ENCODE measurements at regions not wholly inside any gene's neighbourhood (a gene's known extent, or its start where the extent isn't known, plus 50 kb on each side); places are given as distances from the start of the nearest gene placed in this dataset.

DNA sequence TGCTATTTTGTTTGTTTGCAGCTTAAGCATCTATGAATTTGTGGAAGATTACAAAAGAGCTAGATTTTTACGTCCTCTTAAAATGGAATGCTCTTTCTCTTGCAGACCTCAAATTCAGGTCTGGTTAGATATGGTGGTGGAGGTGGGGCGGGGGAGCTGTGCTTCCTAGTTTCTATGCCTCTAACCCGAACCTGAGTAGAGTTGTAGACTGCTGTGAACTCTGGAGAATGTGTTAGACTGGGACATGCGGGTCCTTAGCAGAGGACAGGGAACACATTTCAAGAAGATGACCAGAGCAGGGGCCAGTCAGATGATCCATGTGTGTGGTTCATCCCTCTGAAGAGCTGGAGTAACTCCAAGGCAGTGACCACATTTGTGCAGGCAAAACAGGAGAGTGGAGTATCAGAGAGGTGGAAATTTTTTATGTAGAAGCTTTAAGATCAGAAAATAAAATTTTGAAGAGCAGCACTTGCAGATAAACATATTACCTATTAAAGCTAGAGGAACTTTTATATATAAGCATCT is 154.9 kb downstream of the FAM174A start:
- Mint-ChIP-seq H3K4me3 (no peak overlapping the region), H3K4me1 (no peaks in the 10 kb centered on the region), H3K9me3 (peaks cover 4% of the 10 kb centered on the region), H3K27me3 (ENCODE audit: insufficient read depth, low read depth) (no peaks in the 10 kb centered on the region), H3K36me3 (no peaks in the 10 kb centered on the region), H3K27ac (no peak overlapping the region)
- no peaks in the 10 kb centered on the region for H3K79me2 ChIP-seq (ENCODE audit: low read depth)
- no peaks in the 10 kb centered on the region for H3K27me3 ChIP-seq
- no peak overlapping the region for H3K4me3 ChIP-seq
- no peak for DNase-seq (ENCODE audit: low spot score)
- H3K4me2 ChIP-seq, result no peak overlapping the region
- no peak overlapping the region for H3K9ac ChIP-seq
- no peak overlapping the region for H2AFZ ChIP-seq (replicated peaks)
- no peaks in the 10 kb centered on the region for H3K4me1 ChIP-seq
- no peaks in the 10 kb centered on the region for H3K36me3 ChIP-seq
- H3K9me3 ChIP-seq (ENCODE audit: low read depth), result no peaks in the 10 kb centered on the region
- no peaks in the 10 kb centered on the region for H4K20me1 ChIP-seq (ENCODE audit: low read depth)
- H3F3A ChIP-seq (ENCODE audit: low read depth), result no peaks in the 10 kb centered on the region
- TF ChIP-seq EZH2phosphoT487 (IDR thresholded peaks at IDR 0.05), result no peak
- H3K27ac ChIP-seq, result no peak overlapping the region

GRCh38 chr5:100691085-100691484 is 155.9 kb downstream of the FAM174A start:
- Mint-ChIP-seq H3K27me3 (ENCODE audit: insufficient read depth, low read depth) (no peaks in the 10 kb centered on the region), H3K4me1 (no peaks in the 10 kb centered on the region), H3K4me3 (no peak overlapping the region), H3K9me3 (peaks cover 4% of the 10 kb centered on the region), H3K36me3 (no peaks in the 10 kb centered on the region), H3K27ac (no peak overlapping the region)
- no peaks in the 10 kb centered on the region for H3F3A ChIP-seq (ENCODE audit: low read depth)
- no peak overlapping the region for H3K4me2 ChIP-seq
- no peak for DNase-seq (ENCODE audit: low spot score)
- H3K4me1 ChIP-seq, result no peaks in the 10 kb centered on the region
- H4K20me1 ChIP-seq (ENCODE audit: low read depth), result no peaks in the 10 kb centered on the region
- H3K4me3 ChIP-seq, result no peak overlapping the region
- TF ChIP-seq CTCF (IDR thresholded peaks at IDR 0.05) (no peak), EZH2 (IDR thresholded peaks at IDR 0.05) (no peak), EZH2phosphoT487 (IDR thresholded peaks at IDR 0.05) (no peak)
- no peaks in the 10 kb centered on the region for H3K79me2 ChIP-seq (ENCODE audit: low read depth)
- no peaks in the 10 kb centered on the region for H3K9me3 ChIP-seq (ENCODE audit: low read depth)
- H2AFZ ChIP-seq (replicated peaks), result no peak overlapping the region
- no peak overlapping the region for H3K27ac ChIP-seq
- H3K27me3 ChIP-seq, result no peaks in the 10 kb centered on the region
- no peak overlapping the region for H3K9ac ChIP-seq
- H3K36me3 ChIP-seq, result no peaks in the 10 kb centered on the region

- H2AFZ ChIP-seq (replicated peaks), result no peak overlapping the region
- no peak overlapping the region for H3K27ac ChIP-seq
- H3K4me3 ChIP-seq, result no peak overlapping the region
- no peaks in the 10 kb centered on the region for H3K9me3 ChIP-seq (ENCODE audit: low read depth)
- peaks cover 4% of the 10 kb centered on the region for H3K9me3 Mint-ChIP-seq
- no peaks in the 10 kb centered on the region for H3K79me2 ChIP-seq (ENCODE audit: low read depth)
- H3K27me3 Mint-ChIP-seq (ENCODE audit: insufficient read depth, low read depth), result no peaks in the 10 kb centered on the region
- H3K4me3 Mint-ChIP-seq, result no peak overlapping the region
- no peak for DNase-seq (ENCODE audit: low spot score)
- no peaks in the 10 kb centered on the region for H3K36me3 ChIP-seq
- no peaks in the 10 kb centered on the region for H3K27me3 ChIP-seq
- no peaks in the 10 kb centered on the region for H3F3A ChIP-seq (ENCODE audit: low read depth)
- no peak overlapping the region for H3K27ac Mint-ChIP-seq
- no peaks in the 10 kb centered on the region for H3K36me3 Mint-ChIP-seq
- no peak for TF ChIP-seq CTCF (IDR thresholded peaks at IDR 0.05)
- no peak for TF ChIP-seq EZH2 (IDR thresholded peaks at IDR 0.05)
- TF ChIP-seq EZH2phosphoT487 (IDR thresholded peaks at IDR 0.05), result no peak
- no peaks in the 10 kb centered on the region for H3K4me1 Mint-ChIP-seq
- no peaks in the 10 kb centered on the region for H3K4me1 ChIP-seq
- no peak overlapping the region for H3K9ac ChIP-seq
- no peaks in the 10 kb centered on the region for H4K20me1 ChIP-seq (ENCODE audit: low read depth)
- H3K4me2 ChIP-seq, result no peak overlapping the region
These were observed 156.4 kb downstream of the FAM174A start for GRCh38 chr5:100691548-100691947.

DNA sequence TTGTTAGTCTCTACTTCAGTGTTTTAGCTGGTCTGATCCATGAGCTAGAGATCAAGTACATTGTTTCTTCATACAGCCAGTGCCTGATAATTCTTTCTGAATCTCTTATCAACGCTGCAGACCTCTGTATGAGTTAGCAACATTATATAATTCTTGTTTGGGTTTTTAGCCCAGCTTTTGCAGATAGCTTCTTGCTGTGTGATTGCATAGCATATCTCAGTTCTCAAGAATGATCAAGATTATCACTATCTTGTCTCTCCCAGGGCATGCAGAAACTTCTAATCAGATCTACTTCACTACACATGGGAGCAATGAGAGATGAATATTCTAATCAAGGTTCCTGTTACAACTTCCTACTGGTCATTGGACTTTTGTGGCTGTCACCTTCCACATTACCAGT is 158.3 kb downstream of the FAM174A start:
- no peaks in the 10 kb centered on the region for H3K9me3 ChIP-seq (ENCODE audit: low read depth)
- Mint-ChIP-seq H3K4me3 (no peak overlapping the region), H3K9me3 (no peaks in the 10 kb centered on the region), H3K27me3 (ENCODE audit: insufficient read depth, low read depth) (no peaks in the 10 kb centered on the region), H3K27ac (no peak overlapping the region), H3K36me3 (no peaks in the 10 kb centered on the region), H3K4me1 (no peaks in the 10 kb centered on the region)
- no peaks in the 10 kb centered on the region for H3K27me3 ChIP-seq
- H3K27ac ChIP-seq, result no peak overlapping the region
- no peak overlapping the region for H3K4me3 ChIP-seq
- no peaks in the 10 kb centered on the region for H3F3A ChIP-seq (ENCODE audit: low read depth)
- no peak overlapping the region for H3K4me2 ChIP-seq
- H2AFZ ChIP-seq (replicated peaks), result no peak overlapping the region
- no peak overlapping the region for H3K9ac ChIP-seq
- H4K20me1 ChIP-seq (ENCODE audit: low read depth), result no peaks in the 10 kb centered on the region
- no peak for TF ChIP-seq EZH2 (IDR thresholded peaks at IDR 0.05)
- no peak for TF ChIP-seq EZH2phosphoT487 (IDR thresholded peaks at IDR 0.05)
- no peak for TF ChIP-seq CTCF (IDR thresholded peaks at IDR 0.05)
- no peaks in the 10 kb centered on the region for H3K36me3 ChIP-seq
- no peak for DNase-seq (ENCODE audit: low spot score)
- no peaks in the 10 kb centered on the region for H3K4me1 ChIP-seq
- H3K79me2 ChIP-seq (ENCODE audit: low read depth), result no peaks in the 10 kb centered on the region

Measured in neural progenitor cell (in vitro differentiated cells).